ENCODE measurements at regions not wholly inside any gene's neighbourhood (a gene's known extent, or its start where the extent isn't known, plus 50 kb on each side); places are given as distances from the start of the nearest gene placed in this dataset.

- 96% methylated on average over 2 of the region's 2 CpGs; no CpG with 5 or more reads in 1 of the 2 experiments for whole genome bisulfite sequencing, 2 experiments (ENCODE audit: extremely low coverage in 1 of 2, insufficient coverage in 1 of 2, insufficient read length in 1 of 2, insufficient replicate concordance in 2 of 2, low coverage in 1 of 2, low lambda C conversion rate in 2 of 2, missing lambda C conversion rate in 1 of 2)
- no peak overlapping the region for H3K4me2 ChIP-seq (ENCODE audit: insufficient read depth in 1 of 2, low read depth in 2 of 2, low read length in 2 of 2)
- TF ChIP-seq CBX5 (IDR thresholded peaks at IDR 0.05; ENCODE audit: low read depth, low read length) (no peak), RFX5 (IDR thresholded peaks at IDR 0.05; ENCODE audit: borderline replicate concordance, low read depth, low read length) (no peak)
Observed at GRCh38 chrX:95383778-95384177, 1300.9 kb upstream of the DIAPH2 start.

More at GRCh38 chrX:95383778-95384177, 1300.9 kb upstream of the DIAPH2 start:
- H3K79me2 ChIP-seq (ENCODE audit: control insufficient read depth in 1 of 2, insufficient read depth in 2 of 2, low read length in 2 of 2), result no peaks in the 10 kb centered on the region
- DNase-seq (ENCODE audit: low read depth in 1 of 2, low spot score in 2 of 2), result no peak
- no peak overlapping the region for H2BK12ac ChIP-seq (ENCODE audit: low read depth, low read length)
- H3K23me2 ChIP-seq (ENCODE audit: low read depth, low read length), result no peaks in the 10 kb centered on the region
- no peaks in the 10 kb centered on the region for H3K36me3 ChIP-seq (ENCODE audit: control insufficient read depth in 2 of 4, insufficient read depth in 4 of 4, low read length in 3 of 4)
- no peak overlapping the region for H2AFZ ChIP-seq (ENCODE audit: low read length)
- no peak overlapping the region for H2BK15ac ChIP-seq (ENCODE audit: low read length)
- no peak overlapping the region for H2AK5ac ChIP-seq (ENCODE audit: low read depth, low read length)
- no peaks in the 10 kb centered on the region for H3K27me3 ChIP-seq (replicated peaks in 1 of 4; ENCODE audit: control insufficient read depth in 3 of 4, extremely low read depth in 1 of 4, insufficient read depth in 3 of 4, low read length in 3 of 4)
- H3K4me3 ChIP-seq (ENCODE audit: extremely low read depth in 1 of 4, insufficient read depth in 2 of 4, low read depth in 3 of 4, low read length in 4 of 4), result no peak overlapping the region
- POLR2A ChIA-PET (ENCODE audit: partially characterized antibody), result no interaction called here
- no peak overlapping the region for H2BK20ac ChIP-seq (ENCODE audit: low read length)
- no peak overlapping the region for H3K9ac ChIP-seq (replicated peaks in 1 of 4; ENCODE audit: extremely low read depth in 1 of 4, low read depth in 3 of 4, low read length in 3 of 4)
- no peak overlapping the region for H3K23ac ChIP-seq (ENCODE audit: insufficient read length)
- no peak overlapping the region for H3K56ac ChIP-seq (replicated peaks; ENCODE audit: insufficient read length, low read depth, low read length)
- no peak overlapping the region for H2BK120ac ChIP-seq (replicated peaks; ENCODE audit: low read depth, low read length)
- CTCF ChIA-PET (ENCODE audit: partially characterized antibody), result no interaction called here
- H4K5ac ChIP-seq (ENCODE audit: insufficient read length, low read depth, low read length), result no peak overlapping the region
- no peaks in the 10 kb centered on the region for H4K20me1 ChIP-seq (replicated peaks in 1 of 2; ENCODE audit: control insufficient read depth in 1 of 2, insufficient read depth in 2 of 2, low read length in 2 of 2)
- no peak overlapping the region for H3K14ac ChIP-seq (ENCODE audit: insufficient read length)
- no peak for FAIRE-seq
- no peak overlapping the region for H2BK5ac ChIP-seq (ENCODE audit: low read depth, low read length)
- no peaks in the 10 kb centered on the region for H3K9me3 ChIP-seq (ENCODE audit: insufficient read depth in 2 of 2, low read depth in 1 of 2, low read length in 1 of 2)
- no peaks in the 10 kb centered on the region for H3K79me1 ChIP-seq (ENCODE audit: low read depth, low read length)
- no peak overlapping the region for H3K4ac ChIP-seq (replicated peaks; ENCODE audit: insufficient read length, low read depth, low read length)
- no peak overlapping the region for H3K27ac ChIP-seq (ENCODE audit: low read depth, low read length)
- H3K18ac ChIP-seq (ENCODE audit: extremely low read depth, low read length), result no peak overlapping the region
- no peak overlapping the region for H4K91ac ChIP-seq (replicated peaks; ENCODE audit: insufficient read length, low read length)
- no peak overlapping the region for H4K8ac ChIP-seq (ENCODE audit: extremely low read depth, insufficient read depth, low read length)
- H3K4me1 ChIP-seq (replicated peaks in 1 of 4; ENCODE audit: control insufficient read depth in 3 of 4, insufficient read depth in 4 of 4, low read length in 3 of 4), result no peaks in the 10 kb centered on the region

Data from H1 (cell line).